ENCODE measurements at regions not wholly inside any gene's neighbourhood (a gene's known extent, or its start where the extent isn't known, plus 50 kb on each side); places are given as distances from the start of the nearest gene placed in this dataset.
"Not testable (repeated sequence)": the region's sequence is repeated elsewhere in the genome, so short reads cannot be mapped to it uniquely, and the experiment has no call there.

DNA sequence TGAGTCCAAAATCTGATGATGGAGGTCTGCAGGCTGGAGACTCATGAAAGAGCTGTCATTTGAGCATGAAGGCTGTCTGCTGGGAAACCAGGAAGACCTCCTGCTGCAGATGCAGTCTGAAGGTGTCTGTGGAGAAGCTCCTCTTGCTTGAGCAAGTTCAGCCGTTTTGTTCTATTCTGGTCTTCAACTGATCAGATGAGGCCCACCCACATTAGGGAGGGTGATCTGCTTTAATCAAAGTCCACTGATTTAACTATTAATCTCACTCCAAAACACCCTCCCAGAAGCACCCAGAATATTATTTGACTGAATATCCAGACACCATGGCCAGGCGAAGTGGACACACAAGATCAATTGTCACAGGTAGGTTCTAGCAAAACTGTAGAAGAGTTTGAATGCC, 116.5 kb downstream of the GATA3 start:
- 60 to 90% (median 85%) methylated on average over 2 of the region's 2 CpGs for WGBS, 3 donors
- H3K27ac ChIP-seq (ENCODE audit: low read depth, low read length): no peak overlapping the region

DNA sequence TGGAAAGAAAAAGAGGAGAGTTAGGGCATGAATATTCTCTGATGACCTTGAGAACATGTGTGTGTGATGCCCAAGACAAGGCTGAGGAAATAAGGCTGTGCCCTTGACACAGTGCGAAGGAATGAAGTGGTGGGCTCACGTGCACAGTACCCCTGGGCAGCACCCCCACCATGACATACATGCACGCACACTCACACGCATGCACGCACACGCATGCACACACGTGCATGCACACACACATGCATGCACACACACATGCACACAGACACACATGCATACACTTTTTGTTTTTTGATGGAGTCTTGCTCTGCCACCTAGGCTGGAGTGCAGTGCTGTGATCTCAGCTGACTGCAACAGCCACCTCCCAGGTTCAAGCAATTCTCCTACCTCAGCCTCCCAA, 118.1 kb downstream of the GATA3 start:
- WGBS, 3 donors: 83 to 93% (median 83%) methylated on average over 7 of the region's 7 CpGs
- no peak overlapping the region for H3K27ac ChIP-seq (ENCODE audit: low read depth, low read length)

DNA sequence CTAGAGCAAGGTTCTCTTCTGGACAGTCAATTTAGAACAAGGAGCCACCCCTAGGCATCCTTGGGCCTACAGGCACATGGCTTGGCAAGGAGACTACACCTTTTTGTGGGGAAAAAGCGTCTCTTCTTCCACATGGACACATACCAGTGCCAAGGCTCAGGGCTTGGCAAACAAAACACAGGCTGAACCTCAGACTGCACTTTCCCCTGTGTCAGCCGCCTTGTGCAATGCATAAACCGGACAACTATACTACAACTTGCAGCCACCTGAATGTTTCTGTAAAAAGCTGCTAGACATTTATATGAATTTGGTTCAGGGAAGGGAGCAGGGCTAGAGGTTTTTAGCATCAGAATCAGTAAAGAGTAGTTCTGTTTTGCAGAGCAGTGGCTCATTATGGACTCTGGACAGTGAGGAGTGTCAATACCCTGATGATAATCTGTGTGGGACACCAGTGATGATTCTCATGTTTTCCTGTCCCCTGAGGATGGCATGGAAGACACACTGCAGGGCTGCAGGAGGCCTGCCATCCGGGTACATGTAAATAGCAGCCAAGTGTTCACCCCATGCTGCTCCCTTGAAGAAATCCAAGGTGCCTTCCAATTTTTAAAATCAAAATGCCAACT, 118.9 kb downstream of the GATA3 start:
- 66 to 89% (median 85%) methylated on average over 4 of the region's 4 CpGs for WGBS, 3 donors
- H3K27ac ChIP-seq (ENCODE audit: low read depth, low read length): no peak overlapping the region

DNA sequence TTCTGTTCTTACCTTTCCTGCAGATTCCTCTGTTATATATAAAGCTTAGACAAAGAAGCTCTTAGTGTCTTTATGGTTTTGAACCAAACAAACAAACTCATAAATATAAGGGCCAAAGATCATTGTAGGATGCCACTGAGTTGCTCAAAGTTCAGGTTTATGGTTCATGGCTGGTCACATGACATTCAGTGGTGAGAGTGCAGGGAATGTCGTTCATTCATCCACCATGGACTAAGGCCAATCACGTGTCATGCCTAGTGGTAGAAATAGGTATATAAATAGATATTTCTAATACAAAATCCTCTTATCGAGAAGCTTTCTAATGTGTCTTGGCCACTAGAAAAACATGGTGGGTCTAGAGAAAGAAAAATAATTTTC, 119.4 kb downstream of the GATA3 start:
- WGBS, 3 donors: 74 to 84% (median 80%) methylated on average over 3 of the region's 3 CpGs
- no peak overlapping the region for H3K27ac ChIP-seq (ENCODE audit: low read depth, low read length)

- H3K27ac ChIP-seq (ENCODE audit: low read depth, low read length): no peak overlapping the region
- 27 to 60% (median 51%) methylated on average over 8 of the region's 8 CpGs for WGBS, 3 donors
Observed at GRCh38 chr10:8174762-8175161, 120.3 kb downstream of the GATA3 start.

- 79 to 93% (median 92%) methylated on average over 3 of the region's 3 CpGs for WGBS, 3 donors
- H3K27ac ChIP-seq (ENCODE audit: low read depth, low read length): not testable (repeated sequence)
Observed at GRCh38 chr10:8177526-8177925, 123.0 kb downstream of the GATA3 start.

DNA sequence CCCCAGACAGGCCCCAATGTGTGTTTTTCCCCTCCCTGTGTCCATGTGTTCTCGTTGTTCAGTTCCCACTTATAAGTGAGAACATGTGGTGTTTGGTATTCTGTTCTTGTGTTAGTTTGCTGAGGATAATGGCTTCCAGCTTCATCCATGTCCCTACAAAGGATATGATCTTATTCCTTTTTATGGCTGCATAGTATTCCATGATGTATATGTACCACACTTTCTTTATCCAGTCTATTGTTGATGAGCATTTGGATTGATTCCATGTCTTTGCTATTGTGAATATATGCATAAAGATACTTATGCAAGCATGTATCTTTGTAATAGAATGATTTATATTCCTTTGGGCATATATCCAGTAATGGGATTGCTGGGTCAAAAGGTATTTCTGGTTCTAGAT, 125.3 kb downstream of the GATA3 start:
- WGBS, 3 donors: 77 to 88% (median 87%) methylated on average over 1 of the region's 1 CpG
- H3K27ac ChIP-seq (ENCODE audit: low read depth, low read length): not testable (repeated sequence)

DNA sequence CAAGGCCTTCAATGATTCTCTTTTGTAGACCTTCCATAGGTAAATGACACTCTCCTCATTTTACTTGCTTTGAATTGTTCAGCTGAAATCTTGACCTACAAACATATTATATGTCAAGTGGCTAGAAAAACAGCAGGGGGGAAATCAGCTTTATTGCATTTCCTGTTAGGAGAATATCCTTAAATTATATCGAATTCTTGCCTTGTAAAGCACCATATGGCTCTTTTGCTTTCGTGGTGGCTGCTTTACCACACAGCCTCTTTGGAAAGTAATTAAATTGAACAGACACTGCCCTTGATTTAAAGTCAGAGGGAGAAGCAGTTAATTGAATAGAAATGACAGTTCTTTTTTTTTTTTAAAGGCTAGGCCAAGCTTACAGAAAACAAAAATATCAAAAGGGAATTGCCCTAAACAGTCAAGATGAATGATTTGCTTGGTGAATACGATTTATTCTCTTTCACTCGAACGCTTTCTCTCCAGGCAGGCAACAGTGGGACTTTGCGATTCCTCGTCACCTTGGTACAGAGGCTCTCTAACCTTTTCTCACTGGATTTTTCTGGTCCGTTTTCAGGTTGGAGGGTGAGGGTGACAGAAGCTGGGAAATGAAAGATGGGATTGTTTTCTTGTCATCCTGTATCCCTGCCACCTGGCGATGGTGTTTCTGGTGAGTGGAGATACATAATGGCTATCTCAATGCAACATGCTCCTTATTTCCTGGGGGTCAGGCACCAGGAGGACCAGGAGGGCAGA, 126.0 kb downstream of the GATA3 start:
- WGBS, 3 donors: 73 to 85% (median 84%) methylated on average over 9 of the region's 9 CpGs
- H3K27ac ChIP-seq (ENCODE audit: low read depth, low read length): no peak overlapping the region

DNA sequence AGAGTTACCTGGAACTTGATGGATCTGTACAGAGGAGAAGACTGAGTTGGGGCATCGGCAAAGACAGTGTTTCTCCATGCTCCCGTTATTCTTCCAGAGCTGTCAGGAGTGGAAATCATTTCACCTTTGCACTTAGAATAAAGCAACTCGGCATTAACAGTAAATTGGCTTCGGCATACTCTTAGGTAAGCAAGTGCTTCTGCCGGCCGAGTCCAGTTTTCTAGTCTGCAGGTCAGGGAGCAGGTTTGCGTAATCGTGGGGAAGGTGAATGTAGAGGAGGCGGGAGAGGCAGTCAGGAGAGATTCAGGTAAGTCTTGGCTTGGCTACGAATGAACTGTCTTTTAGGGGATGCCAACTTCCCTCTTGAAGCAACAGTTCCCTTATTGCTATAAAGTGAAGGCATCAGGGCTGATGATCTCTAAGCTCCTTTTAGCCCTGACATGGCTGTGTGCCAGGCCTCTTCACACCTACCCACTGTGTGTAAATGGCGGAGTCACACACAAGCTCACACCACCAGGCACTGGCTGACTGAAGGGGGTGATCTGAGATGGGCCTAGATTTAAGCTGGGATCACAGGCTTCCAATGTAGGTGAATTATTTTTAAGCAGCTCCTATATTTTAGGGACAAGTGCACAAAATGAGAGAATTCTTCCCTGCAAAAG, 127.1 kb downstream of the GATA3 start:
- no peak overlapping the region for H3K27ac ChIP-seq (ENCODE audit: low read depth, low read length)
- 74 to 79% (median 76%) methylated on average over 11 of the region's 11 CpGs for WGBS, 3 donors

DNA sequence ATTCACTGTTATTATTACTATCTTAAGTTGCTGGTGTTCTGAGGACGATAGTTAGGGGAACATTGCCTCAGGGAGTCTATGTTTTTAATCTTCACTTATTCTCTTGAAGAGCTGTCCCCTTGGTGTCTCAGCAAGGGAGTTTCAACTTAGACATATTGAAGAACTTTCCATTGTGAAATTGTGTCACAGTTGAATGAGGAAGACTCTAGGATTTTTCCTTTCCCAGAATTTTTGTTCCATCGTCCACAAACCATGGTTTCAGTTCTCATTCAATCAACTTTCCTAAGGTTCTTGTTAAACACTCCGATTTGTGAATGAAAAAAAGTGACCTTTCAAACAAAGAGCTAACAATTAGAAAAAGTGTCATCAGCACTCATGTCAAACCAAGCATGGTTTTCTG, 128.3 kb downstream of the GATA3 start:
- 51 to 76% (median 57%) methylated on average over 3 of the region's 3 CpGs for WGBS, 3 donors

GRCh38 chr10:8183241-8183704, 128.8 kb downstream of the GATA3 start:
- H3K27ac ChIP-seq (ENCODE audit: low read depth, low read length): no peak overlapping the region
- WGBS, 3 donors: 26 to 54% (median 45%) methylated on average over 5 of the region's 5 CpGs

More for the DNA sequence above, 128.3 kb downstream of the GATA3 start:
- H3K27ac ChIP-seq (ENCODE audit: low read depth, low read length): no peak overlapping the region

GRCh38 chr10:8187171-8187666, 132.7 kb downstream of the GATA3 start:
- 70 to 81% (median 79%) methylated on average over 3 of the region's 3 CpGs for WGBS, 3 donors

DNA sequence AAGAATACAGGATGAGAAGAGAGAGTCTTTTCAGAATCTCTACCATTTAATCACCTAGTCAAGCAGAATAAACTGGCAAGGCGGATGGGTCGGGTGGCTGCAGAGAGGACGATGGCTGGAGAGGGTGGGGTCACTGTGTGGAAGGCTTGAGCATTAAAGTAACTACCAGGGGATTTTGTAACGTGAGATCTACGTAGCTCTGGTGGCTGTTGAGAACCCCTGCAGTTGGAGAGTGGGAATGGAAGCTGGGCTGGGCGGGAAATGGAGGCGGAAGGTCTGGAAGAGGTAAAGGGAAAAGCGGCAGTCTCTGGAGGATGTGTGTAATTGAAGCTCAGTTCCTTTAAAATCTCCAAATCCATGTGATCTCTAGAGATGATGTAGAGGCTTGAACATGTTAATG, 135.0 kb downstream of the GATA3 start:
- 40 to 70% (median 66%) methylated on average over 8 of the region's 8 CpGs for WGBS, 3 donors
- no peak overlapping the region for H3K27ac ChIP-seq (ENCODE audit: low read depth, low read length)

More at GRCh38 chr10:8187171-8187666, 132.7 kb downstream of the GATA3 start:
- H3K27ac ChIP-seq (ENCODE audit: low read depth, low read length): no peak overlapping the region

GRCh38 chr10:8192301-8192700, 137.8 kb downstream of the GATA3 start:
- no peak overlapping the region for H3K27ac ChIP-seq (ENCODE audit: low read depth, low read length)

DNA sequence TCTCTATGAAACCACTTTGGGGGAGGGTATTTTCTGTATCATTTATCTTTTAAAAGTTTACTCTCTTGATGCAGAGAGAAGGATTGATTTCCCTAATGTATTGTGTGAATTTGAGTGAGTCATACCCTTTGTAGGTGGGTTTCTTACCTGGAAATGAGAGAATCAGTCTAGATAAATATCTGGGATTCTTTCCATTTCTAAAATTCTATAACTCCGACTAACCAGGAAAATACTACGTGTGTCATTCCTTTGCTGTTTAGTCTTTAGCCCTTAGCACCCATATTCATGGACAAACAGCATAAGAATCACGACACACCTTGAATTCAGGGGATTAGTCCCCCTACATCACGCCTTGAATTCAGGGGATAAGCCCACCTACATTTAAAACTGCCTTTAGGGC, 139.1 kb downstream of the GATA3 start:
- WGBS, 3 donors: 47 to 86% (median 81%) methylated on average over 4 of the region's 4 CpGs
- H3K27ac ChIP-seq (ENCODE audit: low read depth, low read length): no peak overlapping the region

GRCh38 chr10:8194050-8194449, 139.6 kb downstream of the GATA3 start:
- WGBS, 3 donors: 72 to 92% (median 90%) methylated on average over 7 of the region's 7 CpGs
- no peak overlapping the region for H3K27ac ChIP-seq (ENCODE audit: low read depth, low read length)

GRCh38 chr10:8206882-8207281, 152.4 kb downstream of the GATA3 start:
- no peak overlapping the region for H3K27ac ChIP-seq (ENCODE audit: low read depth, low read length)

GRCh38 chr10:8211631-8212030, 157.1 kb downstream of the GATA3 start:
- no peak overlapping the region for H3K27ac ChIP-seq (ENCODE audit: low read depth, low read length)
- 81 to 93% (median 84%) methylated on average over 4 of the region's 4 CpGs for WGBS, 3 donors

DNA sequence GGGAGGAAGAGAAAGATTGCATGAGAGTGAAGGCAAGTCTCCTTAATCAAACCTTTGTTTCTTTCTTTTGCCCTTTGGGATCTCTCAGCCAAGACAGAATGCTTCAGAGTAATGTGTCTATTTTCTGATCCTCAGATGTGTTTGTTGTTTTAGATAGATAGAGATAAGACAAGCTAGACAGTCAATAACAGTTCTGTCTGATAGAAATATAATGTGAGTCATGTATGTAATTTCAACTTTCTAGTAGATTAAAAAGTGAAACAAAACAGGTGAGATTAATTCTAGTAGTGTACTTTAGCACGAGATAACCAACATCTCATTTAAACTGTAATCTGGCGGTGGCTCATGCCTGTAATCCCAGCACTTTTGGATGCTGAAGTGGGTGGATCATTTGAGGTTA, 159.2 kb downstream of the GATA3 start:
- H3K27ac ChIP-seq (ENCODE audit: low read depth, low read length): no peak overlapping the region
- WGBS, 3 donors: 80 to 95% (median 89%) methylated on average over 2 of the region's 2 CpGs

Data from adipose tissue (tissue), 3 donors.